HepG2 (cell line): ENCODE measurements at regions not wholly inside any gene's neighbourhood (a gene's known extent, or its start where the extent isn't known, plus 50 kb on each side); places are given as distances from the start of the nearest gene placed in this dataset.

Experiments used
- ATAC-seq: fragments of 200-7000 bp; cut with Tn5 transposase; 3 replicates; pipeline ENCODE4 v1.9.1; 2020; ENCODE audit warnings: mild to moderate bottlenecking, moderate library complexity
- BruUV-seq: library from RNA; stranded (reverse); fragments of 400-500 nt; replicated peaks from 2 replicates; lab custom pipeline; 2021; lab: Mats Ljungman, UMichigan
- CTCF ChIA-PET: fragments of 300-600 bp; formaldehyde crosslinking; extraction: SDS; loops from one replicate; lab custom pipeline; 2021; ENCODE audit warnings: low total read pairs, inconsistent platforms, low intra/inter-chr PET ratio; lab: Yijun Ruan, JAX
- POLR2A ChIA-PET: fragments of 350-600 bp; sonication (Branson Sonifier 250); formaldehyde crosslinking; loops from one replicate; lab custom pipeline; 2020; ENCODE audit warnings: antibody characterized with exemption, inconsistent platforms; lab: Yijun Ruan, JAX
- DNase-seq: peaks from one replicate; pipeline ENCODE4 v3.0.0-alpha.2; 2015; ENCODE audit warnings: low spot score
- FAIRE-seq: peaks from 3 replicates; lab custom pipeline; 2011; peaks lifted over from hg19 to GRCh38; lab: Jason Lieb, UNC
- H2AFZ ChIP-seq: one replicate; pipeline ENCODE4 v1.6.1; 2011; ENCODE audit warnings: low read length, inconsistent platforms
- H3K27ac ChIP-seq: fragments of 300-600 bp; 3 replicates; pipeline ENCODE4 v1.8.0; 2011; ENCODE audit warnings: mixed run types, mild to moderate bottlenecking, mixed read lengths, low read length, inconsistent platforms; ENCODE audit not compliant: insufficient read depth; ENCODE audit errors: extremely low read length
- H3K27me3 ChIP-seq, 2 experiments: fragments of 200-600 bp in 1 of 2; 2 replicates in 1 of 2; 3 replicates in 1 of 2; pipeline versions ENCODE4 v1.6.0 to v1.8.0; 2011; ENCODE audit warnings: low read length in 2 of 2, mild to moderate bottlenecking in 2 of 2, moderate library complexity in 2 of 2, inconsistent platforms in 1 of 2; ENCODE audit not compliant: insufficient read depth in 2 of 2, control insufficient read depth in 1 of 2
- H3K36me3 ChIP-seq, 2 experiments: fragments of 200-600 bp in 1 of 2; replicated peaks in 1 of 2; 2 replicates in 1 of 2; 3 replicates in 1 of 2; pipeline versions ENCODE4 v1.5.1 to v1.8.0; 2011; ENCODE audit warnings: low read length in 2 of 2, inconsistent platforms in 1 of 2; ENCODE audit not compliant: insufficient read depth in 2 of 2, control insufficient read depth in 1 of 2
- H3K4me1 ChIP-seq: 2 replicates; pipeline ENCODE4 v1.5.1; 2012; ENCODE audit warnings: low read length, inconsistent platforms; ENCODE audit not compliant: insufficient read depth
- H3K4me2 ChIP-seq: 2 replicates; pipeline ENCODE4 v1.6.0; 2011; ENCODE audit warnings: low read depth, low read length, inconsistent platforms
- H3K4me3 ChIP-seq, 3 experiments: fragments of 200-600 bp in 1 of 3; sonication (generic), shearing (Covaris generic) in 1 of 3; replicated peaks in 1 of 3; 2 replicates each; pipeline ENCODE4 v1.5.1; 2011 to 2016; ENCODE audit warnings: low read length in 3 of 3, inconsistent platforms in 2 of 3, low read depth in 2 of 3, mild to moderate bottlenecking in 2 of 3, control low read depth in 1 of 3, mixed read lengths in 1 of 3; ENCODE audit not compliant: insufficient read depth in 1 of 3
- H3K79me2 ChIP-seq: one replicate; pipeline ENCODE4 v1.6.1; 2011; ENCODE audit warnings: low read length, inconsistent platforms; ENCODE audit not compliant: insufficient read depth
- H3K9ac ChIP-seq: 2 replicates; pipeline ENCODE4 v1.6.0; 2011; ENCODE audit warnings: mild to moderate bottlenecking, low read depth, low read length, inconsistent platforms; ENCODE audit not compliant: insufficient read depth
- H3K9me3 ChIP-seq: 2 replicates; pipeline ENCODE4 v1.5.1; 2012; ENCODE audit warnings: mild to moderate bottlenecking, low read length
- H4K20me1 ChIP-seq: 2 replicates; pipeline ENCODE4 v1.6.0; 2011; ENCODE audit warnings: inconsistent platforms, mild to moderate bottlenecking, low read length, moderate library complexity; ENCODE audit not compliant: insufficient read depth
- BRCA1 ChIP-seq: sonication (generic); formaldehyde crosslinking; IDR thresholded peaks from 2 replicates; pipeline ENCODE4 v1.4.0; 2020; ENCODE audit warnings: missing genetic modification reagents
- BRD4 ChIP-seq: sonication (generic); formaldehyde crosslinking; IDR thresholded peaks from 2 replicates; pipeline ENCODE4 v1.4.0; 2020; ENCODE audit warnings: missing genetic modification reagents
- ZNF34 ChIP-seq: sonication (generic); formaldehyde crosslinking; IDR thresholded peaks from 2 replicates; pipeline ENCODE4 v1.4.0; 2020; ENCODE audit warnings: mild to moderate bottlenecking, missing genetic modification reagents, borderline replicate concordance
- ZNF468 ChIP-seq: sonication (generic); formaldehyde crosslinking; IDR thresholded peaks from 2 replicates; pipeline ENCODE4 v1.8.0; 2022; ENCODE audit warnings: mild to moderate bottlenecking, moderate library complexity, missing genetic modification reagents
- ZNF781 ChIP-seq: sonication (generic); formaldehyde crosslinking; IDR thresholded peaks from 2 replicates; pipeline ENCODE4 v1.5.1; 2020; ENCODE audit warnings: borderline replicate concordance, mild to moderate bottlenecking, missing genetic modification reagents; ENCODE audit errors: not compliant biosample characterization
- WGBS: methylation state at CpG from one replicate; pipeline ENCODE4 v1.1.6; 2017; ENCODE audit warnings: low lambda C conversion rate; 5-methylcytosine and 5-hydroxymethylcytosine counted together
- in situ Hi-C: cut with HindIII; loops from 2 replicates; pipeline ENCODE4 v1.10.0; 2017; ENCODE audit warnings: low pct_unique_long_range_greater_than_20kb; ENCODE audit not compliant: extremely low pct_ligation_motif_present
- intact Hi-C: fragments of 100-400 bp; cut with micrococcal nuclease; formaldehyde crosslinking; loops from one replicate; pipeline ENCODE4 v1.10.0; 2022; ENCODE audit not compliant: unreplicated experiment
- TF ChIP-seq, protein P1 (sequence below): sonication (generic); formaldehyde crosslinking; IDR thresholded peaks from 2 replicates; pipeline ENCODE4 v1.4.0; 2020; ENCODE audit warnings: mild to moderate bottlenecking, missing genetic modification reagents

DNA sequence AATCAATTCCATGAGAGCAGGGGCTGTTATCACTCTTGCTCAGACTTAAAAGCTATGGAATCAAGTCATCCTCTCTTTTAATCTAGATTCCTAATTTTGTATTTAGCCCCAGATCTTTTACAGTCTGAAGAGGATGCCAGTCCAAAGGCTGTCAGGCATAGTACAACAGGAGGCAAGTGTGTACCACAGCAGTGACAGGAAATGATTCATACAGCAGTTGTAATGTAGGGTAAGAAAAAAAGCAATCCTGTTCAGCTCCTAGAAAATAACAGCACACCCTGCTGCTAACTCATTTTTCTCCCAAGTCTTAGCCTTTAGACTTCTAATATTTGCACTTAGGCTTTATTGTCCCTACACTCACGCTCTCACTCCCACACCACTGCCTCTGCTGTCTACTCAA is 127.8 kb upstream of the SYT4 start:
- Histone ChIP-seq H4K20me1 (no peaks in the 10 kb centered on the region), H3K4me3 (no peak overlapping the region), H3K79me2 (no peaks in the 10 kb centered on the region), H3K9ac (no peak overlapping the region), H3K4me1 (no peaks in the 10 kb centered on the region), H3K27ac (no peak overlapping the region), H2AFZ (no peak overlapping the region), H3K36me3 (no peaks in the 10 kb centered on the region), H3K4me2 (no peak overlapping the region), H3K9me3 (no peaks in the 10 kb centered on the region), H3K27me3 (no peaks in the 10 kb centered on the region)
- intact Hi-C loops (no loop called here), in situ Hi-C loops (no loop called here)
- TF ChIP-seq ZNF468 (CRISPR knock-in tag) (no peak), BRCA1 (CRISPR knock-in tag) (no peak), ZNF34 (CRISPR knock-in tag) (no peak), BRD4 (no peak), ZNF781 (CRISPR knock-in tag) (no peak)
- TF ChIP-seq, protein P1, sequence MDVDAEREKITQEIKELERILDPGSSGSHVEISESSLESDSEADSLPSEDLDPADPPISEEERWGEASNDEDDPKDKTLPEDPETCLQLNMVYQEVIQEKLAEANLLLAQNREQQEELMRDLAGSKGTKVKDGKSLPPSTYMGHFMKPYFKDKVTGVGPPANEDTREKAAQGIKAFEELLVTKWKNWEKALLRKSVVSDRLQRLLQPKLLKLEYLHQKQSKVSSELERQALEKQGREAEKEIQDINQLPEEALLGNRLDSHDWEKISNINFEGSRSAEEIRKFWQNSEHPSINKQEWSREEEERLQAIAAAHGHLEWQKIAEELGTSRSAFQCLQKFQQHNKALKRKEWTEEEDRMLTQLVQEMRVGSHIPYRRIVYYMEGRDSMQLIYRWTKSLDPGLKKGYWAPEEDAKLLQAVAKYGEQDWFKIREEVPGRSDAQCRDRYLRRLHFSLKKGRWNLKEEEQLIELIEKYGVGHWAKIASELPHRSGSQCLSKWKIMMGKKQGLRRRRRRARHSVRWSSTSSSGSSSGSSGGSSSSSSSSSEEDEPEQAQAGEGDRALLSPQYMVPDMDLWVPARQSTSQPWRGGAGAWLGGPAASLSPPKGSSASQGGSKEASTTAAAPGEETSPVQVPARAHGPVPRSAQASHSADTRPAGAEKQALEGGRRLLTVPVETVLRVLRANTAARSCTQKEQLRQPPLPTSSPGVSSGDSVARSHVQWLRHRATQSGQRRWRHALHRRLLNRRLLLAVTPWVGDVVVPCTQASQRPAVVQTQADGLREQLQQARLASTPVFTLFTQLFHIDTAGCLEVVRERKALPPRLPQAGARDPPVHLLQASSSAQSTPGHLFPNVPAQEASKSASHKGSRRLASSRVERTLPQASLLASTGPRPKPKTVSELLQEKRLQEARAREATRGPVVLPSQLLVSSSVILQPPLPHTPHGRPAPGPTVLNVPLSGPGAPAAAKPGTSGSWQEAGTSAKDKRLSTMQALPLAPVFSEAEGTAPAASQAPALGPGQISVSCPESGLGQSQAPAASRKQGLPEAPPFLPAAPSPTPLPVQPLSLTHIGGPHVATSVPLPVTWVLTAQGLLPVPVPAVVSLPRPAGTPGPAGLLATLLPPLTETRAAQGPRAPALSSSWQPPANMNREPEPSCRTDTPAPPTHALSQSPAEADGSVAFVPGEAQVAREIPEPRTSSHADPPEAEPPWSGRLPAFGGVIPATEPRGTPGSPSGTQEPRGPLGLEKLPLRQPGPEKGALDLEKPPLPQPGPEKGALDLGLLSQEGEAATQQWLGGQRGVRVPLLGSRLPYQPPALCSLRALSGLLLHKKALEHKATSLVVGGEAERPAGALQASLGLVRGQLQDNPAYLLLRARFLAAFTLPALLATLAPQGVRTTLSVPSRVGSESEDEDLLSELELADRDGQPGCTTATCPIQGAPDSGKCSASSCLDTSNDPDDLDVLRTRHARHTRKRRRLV (CRISPR knock-in tag), result no peak
- ChIA-PET CTCF (no interaction called here), POLR2A (no interaction called here)
- 0% methylated on average over 1 of the region's 1 CpG for WGBS
- ATAC-seq (no peak), FAIRE-seq (no peak), DNase-seq (no peak)
- no TSS peak for BruUV-seq
